G401 (cell line): ENCODE measurements at regions not wholly inside any gene's neighbourhood (a gene's known extent, or its start where the extent isn't known, plus 50 kb on each side); places are given as distances from the start of the nearest gene placed in this dataset.
"Not testable (repeated sequence)": the region's sequence is repeated elsewhere in the genome, so short reads cannot be mapped to it uniquely, and the experiment has no call there.

Experiments used
- DNase-seq: peaks from one replicate; pipeline ENCODE4 v3.0.0-alpha.2; 2015; ENCODE audit warnings: low spot score
- in situ Hi-C: cut with HindIII; loops from 2 replicates; pipeline ENCODE4 v1.10.0; 2016; ENCODE audit warnings: low sequenced_read_pairs, mixed read lengths

DNA sequence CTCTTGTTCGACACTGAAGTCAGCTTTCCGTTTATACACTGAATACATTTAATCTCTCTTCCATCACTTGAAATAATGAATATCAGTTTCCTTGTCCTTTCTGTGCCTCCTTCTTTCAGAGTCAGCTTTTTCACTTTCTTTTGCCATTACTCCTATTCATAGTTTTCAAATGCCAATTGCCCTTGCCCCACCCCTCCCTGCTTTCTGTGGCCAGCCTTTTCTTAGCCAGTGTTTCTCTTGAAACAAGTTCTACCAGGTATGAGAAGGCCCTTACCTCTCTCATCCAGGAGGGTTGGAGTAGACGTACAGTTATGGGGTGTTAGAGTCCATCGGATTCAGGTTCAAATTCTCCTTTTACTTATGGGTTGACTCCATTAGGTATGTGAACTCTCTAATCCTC lies 574.7 kb upstream of the SEMA6A start:
- in situ Hi-C loops, result no loop called here
- no peak for DNase-seq

DNA sequence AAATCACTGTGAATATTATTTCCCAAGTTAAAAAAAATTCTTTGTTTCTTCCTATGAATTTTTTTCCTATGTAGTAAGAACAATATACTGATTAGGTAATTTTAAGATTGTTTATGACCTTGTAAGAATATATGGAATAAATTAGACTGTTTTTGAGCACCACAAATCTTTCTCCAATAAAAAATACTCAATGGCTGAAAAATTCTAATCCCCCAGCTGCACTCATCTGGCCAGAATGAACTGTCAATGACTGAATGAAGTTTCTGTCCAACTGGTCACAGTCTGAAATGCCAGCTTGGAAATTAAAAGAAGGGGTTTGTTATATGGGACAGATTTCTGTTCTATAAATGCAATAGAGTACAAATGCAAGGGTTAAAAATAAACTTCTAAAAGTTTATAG lies 569.5 kb upstream of the SEMA6A start:
- in situ Hi-C loops, result no loop called here
- DNase-seq, result no peak

DNA sequence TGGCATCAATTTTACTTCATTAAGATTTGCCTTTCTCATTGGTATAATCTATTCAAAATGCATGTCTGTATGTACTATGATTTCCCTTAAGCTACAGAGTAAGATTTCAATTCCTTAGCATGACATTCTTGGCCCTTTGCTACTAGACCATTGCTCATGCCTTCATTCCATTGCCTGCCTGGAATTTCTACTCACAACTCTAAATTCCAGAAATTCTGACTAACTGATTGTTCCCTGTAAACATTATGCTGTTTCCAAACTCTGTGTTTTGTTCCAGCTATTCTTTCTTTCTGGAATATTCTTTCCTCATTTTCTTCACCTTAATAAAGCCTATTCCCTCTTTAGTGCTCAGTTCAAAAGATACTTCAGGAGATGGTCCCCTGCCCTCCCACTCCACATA lies 568.8 kb upstream of the SEMA6A start:
- in situ Hi-C loops, result no loop called here

DNA sequence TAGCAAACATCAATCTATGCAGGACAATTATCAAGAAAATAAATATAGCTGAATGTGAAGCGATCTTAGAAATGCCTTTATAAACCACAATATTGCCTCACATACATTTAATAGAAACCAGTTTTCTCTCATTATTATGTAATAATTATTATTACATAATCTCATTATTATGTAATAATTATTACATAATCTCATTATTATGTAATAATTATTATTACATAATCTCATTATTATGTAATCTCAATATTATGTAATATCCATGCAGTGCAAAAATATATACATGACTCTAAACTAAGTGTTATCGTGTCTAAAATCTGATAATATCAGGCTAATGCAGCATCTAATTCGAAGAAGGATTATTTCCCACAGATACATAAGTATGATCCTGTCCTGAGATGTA lies 563.9 kb upstream of the SEMA6A start:
- no peak for DNase-seq
- in situ Hi-C loops, result no loop called here

More for the DNA sequence above, 568.8 kb upstream of the SEMA6A start:
- no peak for DNase-seq

DNA sequence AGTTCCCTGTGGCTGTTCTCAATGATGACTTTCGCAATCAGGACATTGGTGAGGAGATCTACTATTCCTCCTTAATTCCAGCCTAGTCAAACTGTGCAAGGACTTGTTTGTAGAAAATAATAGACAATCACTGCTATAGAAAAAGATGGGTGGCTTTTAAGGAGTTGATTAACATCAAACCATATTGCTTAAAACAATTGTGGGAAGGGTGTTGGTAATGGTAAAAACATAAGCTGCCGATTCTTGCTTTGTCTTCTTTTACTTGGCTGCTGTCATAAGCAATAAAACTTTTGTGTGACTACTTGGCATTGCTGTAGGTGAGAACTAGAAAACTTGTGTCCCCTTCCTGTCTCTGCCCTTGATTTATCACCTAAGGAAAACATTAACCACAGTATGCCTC lies 561.2 kb upstream of the SEMA6A start:
- no peak for DNase-seq
- in situ Hi-C loops, result no loop called here

DNA sequence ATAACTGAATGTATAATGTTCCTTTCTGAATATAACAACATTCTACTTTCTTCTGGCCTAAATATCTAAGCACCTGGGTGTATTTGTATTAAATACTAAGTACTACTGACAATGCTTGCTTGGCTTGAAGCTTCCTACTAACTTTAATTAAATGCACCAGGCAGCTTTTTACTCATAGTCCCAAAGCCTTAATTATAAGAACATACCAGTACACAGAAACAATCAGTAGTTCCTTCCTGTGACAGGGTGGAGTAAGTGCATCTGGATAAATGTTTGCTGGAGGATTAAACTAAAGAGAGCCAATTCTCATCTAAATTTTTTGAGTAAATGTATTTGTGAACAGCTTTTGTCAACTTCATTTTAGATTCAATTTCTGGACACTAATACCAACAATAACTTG lies 558.6 kb upstream of the SEMA6A start:
- in situ Hi-C loops, result no loop called here

DNA sequence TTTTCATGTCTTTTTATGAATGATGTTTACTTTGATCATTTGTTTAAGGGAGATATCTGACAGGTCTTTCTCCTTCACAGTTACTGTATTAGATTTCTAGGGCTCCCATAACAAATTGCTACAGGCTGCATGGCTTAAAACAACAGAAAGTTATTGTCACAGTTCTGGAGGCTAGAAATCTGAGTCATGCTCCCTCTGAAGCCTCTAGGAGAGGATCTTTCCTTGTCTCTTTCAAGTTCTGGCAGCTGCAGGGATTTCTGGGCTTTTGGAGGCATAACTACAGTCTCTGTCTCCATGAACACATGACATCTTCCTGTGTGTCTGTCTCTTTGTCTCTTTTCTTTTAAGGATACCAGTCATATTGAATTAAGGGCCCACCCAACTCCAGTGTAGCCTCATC lies 557.3 kb upstream of the SEMA6A start:
- in situ Hi-C loops, result no loop called here
- no peak for DNase-seq

More for the DNA sequence above, 558.6 kb upstream of the SEMA6A start:
- no peak for DNase-seq

DNA sequence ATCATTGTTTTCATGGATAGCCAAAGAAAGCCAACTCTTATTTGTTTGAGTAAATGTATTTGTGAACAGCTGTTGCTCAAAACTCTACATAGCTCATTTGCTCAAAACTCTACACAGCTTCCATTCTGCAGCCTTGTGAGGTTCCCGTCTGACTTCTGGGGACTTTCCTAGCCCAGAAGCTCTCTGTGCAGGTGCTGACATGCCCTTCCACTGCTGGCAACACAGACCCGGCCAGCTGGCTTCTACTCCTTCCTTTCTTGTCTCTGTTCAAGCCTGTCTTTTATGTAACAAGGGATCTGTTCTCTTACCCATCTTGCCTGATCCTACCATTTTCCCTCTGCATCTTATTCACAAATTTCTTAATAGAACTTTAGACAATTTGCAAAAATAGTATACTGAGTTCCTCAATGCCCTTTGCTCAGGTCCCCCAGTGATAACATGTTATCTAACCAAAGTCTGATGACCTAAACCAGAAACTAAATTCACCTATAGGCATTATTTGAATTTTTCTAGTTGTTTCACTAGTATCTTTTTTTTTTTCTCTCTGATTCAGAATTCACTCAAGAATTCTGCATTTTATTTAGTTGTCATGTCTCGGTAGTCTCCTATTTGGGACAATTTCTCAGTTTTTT lies 556.5 kb upstream of the SEMA6A start:
- in situ Hi-C loops, result no loop called here
- peak; percentile 62 for DNase-seq

DNA sequence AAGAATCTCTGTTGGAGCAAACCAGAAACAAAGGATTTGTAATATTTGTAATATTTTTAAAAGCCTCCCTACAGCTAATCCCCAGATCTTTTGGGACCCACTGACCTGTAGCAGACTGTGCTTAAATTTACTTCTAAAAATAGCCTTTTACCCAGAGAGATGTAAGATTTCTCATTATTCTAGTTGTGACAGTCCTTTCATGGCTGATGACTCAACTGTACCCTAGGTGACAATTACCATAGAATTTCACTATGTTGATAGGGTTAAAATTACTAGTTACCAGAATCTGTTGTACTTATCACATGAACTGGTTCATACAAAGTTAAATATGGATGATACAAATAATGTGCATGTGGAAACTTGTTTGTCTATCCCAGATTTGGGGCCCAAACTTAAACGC lies 543.9 kb upstream of the SEMA6A start:
- DNase-seq, result no peak
- in situ Hi-C loops, result no loop called here

DNA sequence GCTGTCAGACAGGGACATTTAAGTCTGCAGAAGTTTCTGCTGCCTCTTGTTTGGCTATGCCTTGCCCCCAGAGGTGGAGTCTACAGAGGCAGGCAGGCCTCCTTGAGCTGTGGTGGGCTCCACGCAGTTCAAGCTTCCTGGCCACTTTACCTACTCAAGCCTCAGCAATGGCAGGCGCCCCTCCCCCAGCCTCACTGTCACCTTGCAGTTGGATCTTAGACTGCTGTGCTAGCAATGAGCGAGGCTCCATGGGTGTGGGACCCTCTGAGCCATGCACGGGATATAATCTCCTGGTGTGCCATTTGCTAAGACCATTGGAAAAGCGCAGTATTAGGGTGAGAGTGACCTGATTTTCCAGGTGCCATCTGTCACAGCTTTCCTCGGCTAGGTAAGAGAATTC lies 542.7 kb upstream of the SEMA6A start:
- DNase-seq, in situ Hi-C loops: not testable (repeated sequence)

DNA sequence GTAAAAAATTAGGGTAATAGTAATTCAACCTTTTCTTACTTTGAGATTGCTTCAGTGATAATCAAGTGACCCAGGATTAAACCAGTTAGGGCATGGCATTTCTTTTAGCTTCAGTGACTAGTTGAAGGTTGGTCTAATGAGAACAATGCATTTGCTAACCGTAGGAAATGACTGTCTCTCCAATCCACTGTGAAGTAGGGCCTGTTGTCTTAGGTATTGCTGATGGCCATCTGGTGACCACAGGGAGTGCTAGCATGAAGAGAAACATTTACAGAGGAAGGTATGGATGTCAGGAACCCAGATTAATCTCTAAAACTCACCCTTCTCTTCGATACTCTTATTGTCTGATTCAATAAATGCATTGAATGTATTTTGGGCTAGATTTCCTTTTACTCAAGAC lies 535.9 kb upstream of the SEMA6A start:
- DNase-seq, result peak; percentile 35
- in situ Hi-C loops, result no loop called here

DNA sequence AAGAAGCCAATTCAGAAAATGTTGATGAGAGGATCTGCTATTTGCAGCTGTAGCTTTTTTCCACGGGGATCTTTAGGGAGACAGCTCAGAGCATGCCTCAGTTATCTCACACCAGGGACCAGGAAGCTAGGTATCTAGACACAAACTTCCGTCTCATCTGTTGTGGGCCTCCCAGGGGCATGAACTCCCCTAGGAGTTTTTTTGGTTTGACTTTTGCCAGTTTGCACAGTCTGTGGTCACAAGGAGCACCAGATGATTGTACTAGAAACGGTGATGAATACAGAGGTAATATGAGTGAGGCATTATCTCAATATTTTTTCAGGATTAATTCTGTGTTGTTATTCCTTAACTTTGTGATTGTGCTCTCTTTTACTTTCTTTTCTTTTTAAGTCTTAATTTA lies 533.2 kb upstream of the SEMA6A start:
- DNase-seq, result no peak
- in situ Hi-C loops, result no loop called here

DNA sequence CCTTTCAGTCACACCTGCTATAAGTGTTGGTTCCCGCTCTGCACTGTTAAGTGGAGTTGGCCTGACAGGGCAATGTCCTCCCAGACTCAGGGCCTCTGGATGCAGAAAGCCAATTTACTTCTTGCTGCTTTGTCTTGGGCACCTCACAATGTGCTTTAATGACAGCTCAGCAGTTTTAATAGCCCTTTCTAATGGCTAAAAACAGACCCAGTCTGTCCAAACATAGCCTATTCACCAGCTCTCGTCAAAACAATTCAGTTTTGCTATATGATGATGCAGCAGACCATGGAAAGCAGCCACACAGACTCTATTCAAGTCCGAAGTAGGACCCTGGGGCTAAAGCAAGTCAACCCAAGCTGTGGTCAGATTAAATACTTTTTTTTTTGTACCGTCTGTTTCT lies 529.1 kb upstream of the SEMA6A start:
- no peak for DNase-seq
- in situ Hi-C loops, result no loop called here

DNA sequence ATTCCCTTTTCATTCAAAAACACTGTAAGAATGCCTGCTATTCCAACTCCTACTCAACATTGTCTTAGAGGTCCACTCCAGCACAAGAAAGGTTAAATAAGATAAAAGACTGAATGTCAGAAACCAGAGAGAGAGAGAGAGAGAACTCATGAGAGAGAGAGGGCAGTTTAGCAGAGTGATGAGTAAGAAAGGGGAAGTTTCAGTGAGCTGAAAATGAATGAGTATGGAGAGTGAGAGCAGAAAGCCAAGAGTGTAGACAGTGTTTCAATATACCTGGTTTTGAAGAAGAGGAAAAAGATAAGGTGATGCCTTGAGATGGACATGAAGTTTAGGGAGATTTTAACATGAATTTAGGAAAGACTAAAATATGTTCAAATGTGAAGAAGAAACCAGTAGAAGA lies 528.0 kb upstream of the SEMA6A start:
- no peak for DNase-seq
- in situ Hi-C loops, result no loop called here

DNA sequence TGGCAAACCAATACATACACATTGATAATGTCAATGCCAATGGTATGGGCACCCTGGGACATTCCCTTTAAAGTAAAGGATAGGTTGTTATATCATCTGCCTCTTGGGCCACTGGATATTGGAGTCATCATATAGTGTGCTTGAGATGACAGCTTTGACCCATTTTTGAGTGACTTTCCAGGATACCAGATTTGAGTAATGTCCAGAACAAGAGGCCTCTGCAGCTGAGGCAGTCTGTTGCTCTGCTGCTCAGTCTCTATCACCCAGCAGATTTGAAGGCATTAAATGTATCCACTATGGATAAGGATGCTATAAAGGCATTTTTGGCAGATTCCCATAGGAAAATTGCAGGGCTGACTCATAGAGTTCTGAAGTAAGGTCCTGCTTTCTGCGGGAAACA lies 525.6 kb upstream of the SEMA6A start:
- peak; percentile 64 for DNase-seq
- in situ Hi-C loops, result no loop called here

DNA sequence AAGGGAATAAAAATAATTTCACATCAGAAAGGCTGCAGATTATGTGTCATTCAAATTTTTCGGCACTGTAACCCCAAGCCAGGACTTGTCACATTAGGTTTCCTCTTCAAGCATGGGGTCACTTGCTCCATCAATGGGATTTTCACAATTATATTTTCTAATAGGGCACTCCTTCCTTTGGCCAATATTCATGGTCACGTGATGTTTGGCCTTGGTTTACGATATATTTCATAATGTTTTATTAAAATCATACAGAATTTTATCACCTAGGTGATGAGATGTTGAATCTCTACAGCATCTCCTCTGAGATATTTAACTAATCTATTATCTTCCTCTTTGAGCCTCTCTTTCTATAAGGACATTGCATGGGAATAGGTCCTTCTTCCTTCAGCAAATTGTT lies 523.5 kb upstream of the SEMA6A start:
- in situ Hi-C loops, result no loop called here
- DNase-seq, result no peak

DNA sequence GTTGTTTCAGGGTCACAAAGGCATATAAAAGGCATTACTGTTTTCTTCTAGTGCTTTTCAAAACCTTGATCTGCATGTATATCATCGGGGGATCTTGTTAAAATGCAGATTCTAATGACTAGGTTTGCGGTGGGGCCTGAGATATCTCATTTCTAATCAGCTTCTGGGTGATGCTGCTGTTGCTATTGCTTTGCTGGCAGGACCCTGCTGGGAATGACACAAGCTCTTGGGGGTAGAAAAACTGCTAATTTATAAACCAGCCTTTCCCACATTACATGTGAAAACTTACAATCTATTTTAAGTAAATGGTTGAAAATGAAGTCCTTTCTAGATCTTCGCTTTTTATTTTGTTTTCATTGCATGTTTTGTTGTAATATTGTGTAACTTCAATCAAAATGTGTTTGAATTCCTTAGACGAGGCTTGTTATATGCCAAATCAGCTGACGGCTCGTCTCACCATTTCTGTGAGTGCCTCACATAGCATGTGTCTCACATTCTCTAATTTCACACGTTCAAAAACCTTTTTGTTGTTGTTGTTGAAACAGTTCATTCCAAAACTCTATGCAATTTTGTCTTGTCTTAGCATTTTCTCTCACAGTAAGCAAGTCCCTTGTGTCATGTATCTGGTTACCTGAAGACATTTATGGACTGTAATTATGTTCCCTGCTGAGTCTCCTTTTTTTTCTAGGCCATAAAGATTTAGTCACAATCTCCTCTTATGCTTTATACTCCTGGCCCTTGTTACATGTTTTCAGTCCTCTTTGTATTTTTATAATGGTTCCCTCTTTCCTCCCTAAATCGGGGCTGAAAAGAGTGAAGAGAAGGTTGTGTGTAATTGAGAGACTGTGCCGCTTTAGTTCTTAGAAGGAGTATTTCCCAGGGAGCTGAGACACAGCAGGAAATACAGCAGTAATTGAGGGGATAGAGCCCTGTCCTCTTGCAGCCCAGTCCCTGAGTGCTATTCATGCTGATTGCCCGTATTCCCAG lies 521.0 kb upstream of the SEMA6A start:
- in situ Hi-C loops, result no loop called here
- no peak for DNase-seq

DNA sequence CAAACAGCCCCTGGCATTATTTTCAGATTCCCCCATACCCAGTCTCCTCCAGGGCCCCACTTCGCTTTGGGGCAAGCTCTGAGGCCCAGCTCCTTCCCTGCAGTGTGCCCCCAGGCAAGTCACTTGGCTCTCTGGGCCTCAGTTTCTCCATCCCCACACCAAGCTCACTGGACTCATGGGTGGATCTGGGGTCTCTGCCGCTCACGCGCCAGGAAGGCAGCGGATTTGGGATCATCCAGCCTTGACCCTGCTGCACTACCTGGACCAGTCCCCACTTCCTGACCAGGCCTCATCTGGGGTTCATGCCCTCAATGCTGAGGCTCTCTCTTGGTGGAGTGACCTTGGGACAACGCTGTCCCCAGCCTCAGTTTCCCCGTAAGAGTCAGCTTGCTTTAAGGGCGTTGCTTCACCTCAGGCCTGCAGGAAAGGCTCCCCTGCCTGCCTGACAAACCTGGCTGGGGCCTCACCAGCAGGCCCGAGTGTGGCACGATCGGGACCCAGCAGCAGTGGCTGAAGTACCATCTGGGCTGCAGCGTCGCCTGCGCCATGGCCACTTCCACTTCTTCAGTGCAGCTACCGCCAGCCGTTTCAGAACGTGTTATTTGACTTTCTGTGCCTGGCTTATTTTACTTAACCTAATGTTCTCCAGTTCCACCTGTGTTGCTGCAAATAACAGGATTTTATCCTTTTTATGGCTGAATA lies 519.6 kb upstream of the SEMA6A start:
- DNase-seq, result no peak
- in situ Hi-C loops, result no loop called here

DNA sequence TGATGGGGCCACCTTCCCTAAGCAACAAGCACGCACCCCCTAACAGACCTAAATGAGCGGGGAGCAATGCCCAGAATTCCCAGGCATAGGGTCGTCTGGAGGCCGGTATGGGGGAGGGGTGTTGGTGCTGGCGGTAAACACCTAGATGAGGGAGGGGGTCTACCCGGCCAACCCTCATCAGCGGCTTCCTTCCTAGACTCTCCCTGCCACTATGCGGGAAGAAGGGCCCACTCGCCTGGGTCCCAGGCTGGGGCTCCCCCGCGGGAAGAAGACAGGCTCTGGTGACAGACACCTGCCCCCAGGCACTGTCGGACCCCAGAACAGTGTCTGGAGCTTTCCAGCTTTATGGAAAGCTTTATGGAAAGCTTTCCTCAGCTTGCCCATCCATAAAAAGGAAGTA lies 519.0 kb upstream of the SEMA6A start:
- in situ Hi-C loops, result no loop called here
- no peak for DNase-seq

DNA sequence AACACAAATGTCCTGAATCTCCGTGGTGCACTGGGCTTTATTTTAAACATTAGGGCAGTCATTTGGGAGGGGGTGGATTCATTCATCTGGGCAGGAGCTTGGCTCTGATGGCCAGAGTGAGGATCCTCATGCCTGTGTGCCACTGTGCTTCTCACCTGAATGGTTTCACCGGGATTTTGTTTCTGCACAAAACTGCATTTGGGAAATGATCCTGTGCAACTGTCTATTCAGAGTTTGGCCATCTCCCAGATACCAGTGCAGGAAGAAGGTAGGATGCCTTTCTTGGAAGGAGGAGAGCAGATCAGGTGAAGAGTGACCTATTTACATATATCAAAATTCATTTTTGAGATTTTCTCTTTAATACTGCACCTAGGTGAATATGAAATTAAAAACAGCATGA lies 514.4 kb upstream of the SEMA6A start:
- in situ Hi-C loops, result no loop called here
- peak; percentile 90 for DNase-seq
